CD4-positive, alpha-beta memory T cell (primary cell): ENCODE measurements at regions not wholly inside any gene's neighbourhood (a gene's known extent, or its start where the extent isn't known, plus 50 kb on each side); places are given as distances from the start of the nearest gene placed in this dataset.
"Not testable (repeated sequence)": the region's sequence is repeated elsewhere in the genome, so short reads cannot be mapped to it uniquely, and the experiment has no call there.

Source experiments
- CTCF ChIA-PET: fragments of 350-600 bp; sonication (Branson Sonifier 250); formaldehyde crosslinking; loops from one replicate; lab custom pipeline; 2021; ENCODE audit warnings: inconsistent platforms; ENCODE audit not compliant: partially characterized antibody; lab: Charles Lee
- POLR2A ChIA-PET: fragments of 350-600 bp; sonication (Branson Sonifier 250); formaldehyde crosslinking; loops from one replicate; lab custom pipeline; 2021; ENCODE audit not compliant: partially characterized antibody; lab: Charles Lee
- DNase-seq, 5 donors: peaks; one replicate each; pipeline versions ENCODE4 v3.0.0 to v3.0.0-alpha.2; 2020 to 2022; ENCODE audit warnings: mixed read lengths in 1 of 5
- H3K27ac ChIP-seq: one replicate; pipeline ENCODE4 v1.7.0; 2013; ENCODE audit warnings: low read depth, low read length
- H3K27me3 ChIP-seq: 2 replicates; pipeline ENCODE4 v1.7.0; 2013; ENCODE audit warnings: mild to moderate bottlenecking, low read length, moderate library complexity; ENCODE audit not compliant: insufficient read depth
- H3K36me3 ChIP-seq: 2 replicates; pipeline ENCODE4 v1.7.0; 2013; ENCODE audit warnings: mild to moderate bottlenecking, low read length, moderate library complexity; ENCODE audit not compliant: insufficient read depth
- H3K4me1 ChIP-seq: 2 replicates; pipeline ENCODE4 v1.7.0; 2013; ENCODE audit warnings: mild to moderate bottlenecking, low read length, moderate library complexity; ENCODE audit not compliant: insufficient read depth
- H3K4me3 ChIP-seq, 2 donors: one replicate each; pipeline ENCODE4 v1.7.0; 2013; ENCODE audit warnings: low read length in 2 of 2, mild to moderate bottlenecking in 1 of 2
- H3K9me3 ChIP-seq, 2 donors: one replicate each; pipeline ENCODE4 v1.7.0; 2013; ENCODE audit warnings: low read length in 2 of 2, control low read depth in 1 of 2; ENCODE audit not compliant: control insufficient read depth in 1 of 2
- H3K27ac Mint-ChIP-seq, 7 donors: one replicate each; pipeline ENCODE4 v1.8.0; 2020 to 2021; ENCODE audit warnings: mixed read lengths in 7 of 7, mild to moderate bottlenecking in 6 of 7, inconsistent platforms in 3 of 7, moderate library complexity in 3 of 7
- H3K27me3 Mint-ChIP-seq, 2 donors: one replicate each; pipeline ENCODE4 v1.8.0; 2020 to 2021; ENCODE audit warnings: mixed read lengths in 2 of 2
- H3K36me3 Mint-ChIP-seq, 2 donors: one replicate each; pipeline ENCODE4 v1.8.0; 2020 to 2021; ENCODE audit warnings: mixed read lengths in 2 of 2, inconsistent platforms in 1 of 2, mild to moderate bottlenecking in 1 of 2
- H3K4me1 Mint-ChIP-seq, 4 donors: one replicate each; pipeline ENCODE4 v1.8.0; 2020 to 2021; ENCODE audit warnings: mixed read lengths in 4 of 4, mild to moderate bottlenecking in 1 of 4
- H3K4me3 Mint-ChIP-seq, 8 donors: one replicate each; pipeline ENCODE4 v1.8.0; 2020 to 2021; ENCODE audit warnings: mixed read lengths in 8 of 8, mild to moderate bottlenecking in 7 of 8, moderate library complexity in 6 of 8, inconsistent platforms in 3 of 8
- H3K9me3 Mint-ChIP-seq, 8 donors: one replicate each; pipeline ENCODE4 v1.8.0; 2020 to 2021; ENCODE audit warnings: mixed read lengths in 8 of 8, mild to moderate bottlenecking in 5 of 8, inconsistent platforms in 3 of 8, moderate library complexity in 1 of 8
- intact Hi-C: fragments of 100-400 bp; cut with micrococcal nuclease; formaldehyde crosslinking; loops from one replicate; pipeline ENCODE4 v1.15.1; 2023

GRCh38 chr4:54828361-54828760, 170.6 kb downstream of the KIT start:
- CTCF ChIA-PET, intact Hi-C loops: not testable (repeated sequence)

GRCh38 chr4:54823616-54824015, 165.9 kb downstream of the KIT start:
- POLR2A ChIA-PET = no interaction called here
- Mint-ChIP-seq H3K9me3 (peaks cover 0 to 15% (median 7%) of the 10 kb centered on the region in 8 donors), H3K27me3 (peaks cover 0 to 1% of the 10 kb centered on the region in 2 donors), H3K4me3 (no peak overlapping the region), H3K4me1 (peaks cover 0 to 5% (median 1%) of the 10 kb centered on the region in 4 donors), H3K27ac (no peak overlapping the region), H3K36me3 (no peaks in the 10 kb centered on the region)
- no peaks in the 10 kb centered on the region for H3K36me3 ChIP-seq
- no peaks in the 10 kb centered on the region for H3K27me3 ChIP-seq
- no peaks in the 10 kb centered on the region for H3K4me1 ChIP-seq
- no peak for DNase-seq
- no peaks in the 10 kb centered on the region for H3K9me3 ChIP-seq
- CTCF ChIA-PET = no interaction called here
- no peak overlapping the region for H3K4me3 ChIP-seq
- no peak overlapping the region for H3K27ac ChIP-seq
- intact Hi-C loops = no loop called here

More at GRCh38 chr4:54828361-54828760, 170.6 kb downstream of the KIT start:
- POLR2A ChIA-PET, H3K4me3 Mint-ChIP-seq, H3K4me1 ChIP-seq, H3K27me3 ChIP-seq, H3K27ac Mint-ChIP-seq, H3K36me3 Mint-ChIP-seq, H3K27me3 Mint-ChIP-seq, DNase-seq, H3K36me3 ChIP-seq, H3K4me3 ChIP-seq, H3K27ac ChIP-seq, H3K4me1 Mint-ChIP-seq, H3K9me3 ChIP-seq: not testable (repeated sequence)
- peaks cover 2 to 30% (median 16%) of the 10 kb centered on the region in 8 donors for H3K9me3 Mint-ChIP-seq

- no peak overlapping the region for H3K27ac ChIP-seq
- Mint-ChIP-seq H3K36me3 (no peaks in the 10 kb centered on the region), H3K27me3 (no peaks in the 10 kb centered on the region), H3K27ac (peak overlapping the region in 3 of 7 donors; percentile 66 to 74 (median 70)), H3K4me1 (peaks cover 0 to 5% (median 1%) of the 10 kb centered on the region in 4 donors), H3K9me3 (peaks cover 0 to 5% (median 0%) of the 10 kb centered on the region in 8 donors), H3K4me3 (no peak overlapping the region)
- DNase-seq = no peak
- CTCF ChIA-PET = no interaction called here
- H3K9me3 ChIP-seq = no peaks in the 10 kb centered on the region
- POLR2A ChIA-PET = no interaction called here
- intact Hi-C loops = no loop called here
- no peak overlapping the region for H3K4me3 ChIP-seq
- no peaks in the 10 kb centered on the region for H3K4me1 ChIP-seq
- no peaks in the 10 kb centered on the region for H3K36me3 ChIP-seq
- H3K27me3 ChIP-seq = no peaks in the 10 kb centered on the region
Measured at GRCh38 chr4:54819034-54819433, 161.3 kb downstream of the KIT start.

GRCh38 chr4:54818481-54818880, 160.7 kb downstream of the KIT start:
- Histone ChIP-seq H3K27me3 (no peaks in the 10 kb centered on the region), H3K36me3 (no peaks in the 10 kb centered on the region), H3K27ac (no peak overlapping the region), H3K4me3 (no peak overlapping the region), H3K9me3 (no peaks in the 10 kb centered on the region), H3K4me1 (no peaks in the 10 kb centered on the region)
- intact Hi-C loops = no loop called here
- H3K36me3 Mint-ChIP-seq = no peaks in the 10 kb centered on the region
- peak overlapping the region in 3 of 7 donors; percentile 40 to 74 (median 66) for H3K27ac Mint-ChIP-seq
- no peak for DNase-seq
- no peak overlapping the region for H3K4me3 Mint-ChIP-seq
- CTCF ChIA-PET = no interaction called here
- H3K27me3 Mint-ChIP-seq = no peaks in the 10 kb centered on the region
- H3K4me1 Mint-ChIP-seq = peaks cover 0 to 5% (median 1%) of the 10 kb centered on the region in 4 donors
- H3K9me3 Mint-ChIP-seq = peaks cover 0 to 5% (median 0%) of the 10 kb centered on the region in 8 donors
- POLR2A ChIA-PET = no interaction called here

GRCh38 chr4:54813674-54814073, 155.9 kb downstream of the KIT start:
- ChIA-PET POLR2A (no interaction called here), CTCF (no interaction called here)
- H3K36me3 Mint-ChIP-seq = no peaks in the 10 kb centered on the region
- Histone ChIP-seq H3K27me3 (no peaks in the 10 kb centered on the region), H3K27ac (no peak overlapping the region), H3K36me3 (no peaks in the 10 kb centered on the region), H3K4me1 (no peaks in the 10 kb centered on the region), H3K4me3 (no peak overlapping the region), H3K9me3 (no peaks in the 10 kb centered on the region)
- DNase-seq = peak; percentile 6 to 58 (median 29)
- no peaks in the 10 kb centered on the region for H3K27me3 Mint-ChIP-seq
- intact Hi-C loops = no loop called here
- peaks cover 0 to 12% (median 5%) of the 10 kb centered on the region in 8 donors for H3K9me3 Mint-ChIP-seq
- peak overlapping the region in 1 of 7 donors; percentile 72 for H3K27ac Mint-ChIP-seq
- H3K4me1 Mint-ChIP-seq = no peaks in the 10 kb centered on the region
- H3K4me3 Mint-ChIP-seq = no peak overlapping the region

- H3K4me3 Mint-ChIP-seq = no peak overlapping the region
- Histone ChIP-seq H3K4me1 (no peaks in the 10 kb centered on the region), H3K27me3 (no peaks in the 10 kb centered on the region), H3K27ac (no peak overlapping the region), H3K36me3 (no peaks in the 10 kb centered on the region), H3K9me3 (no peaks in the 10 kb centered on the region), H3K4me3 (no peak overlapping the region)
- intact Hi-C loops = no loop called here
- no peak overlapping the region for H3K27ac Mint-ChIP-seq
- DNase-seq = no peak
- ChIA-PET CTCF (no interaction called here), POLR2A (no interaction called here)
- peaks cover 0 to 21% (median 7%) of the 10 kb centered on the region in 8 donors for H3K9me3 Mint-ChIP-seq
- H3K36me3 Mint-ChIP-seq = no peaks in the 10 kb centered on the region
- H3K27me3 Mint-ChIP-seq = peaks cover 1 to 3% of the 10 kb centered on the region in 2 donors
- H3K4me1 Mint-ChIP-seq = peaks cover 0 to 4% (median 2%) of the 10 kb centered on the region in 4 donors
Measured at GRCh38 chr4:54806351-54806750, 148.6 kb downstream of the KIT start.

- Mint-ChIP-seq H3K27me3 (peaks cover 1 to 3% of the 10 kb centered on the region in 2 donors), H3K9me3 (peaks cover 0 to 12% (median 5%) of the 10 kb centered on the region in 8 donors), H3K36me3 (no peaks in the 10 kb centered on the region), H3K4me3 (no peak overlapping the region), H3K4me1 (peaks cover 0 to 16% (median 9%) of the 10 kb centered on the region in 4 donors), H3K27ac (no peak overlapping the region)
- POLR2A ChIA-PET = no interaction called here
- no peaks in the 10 kb centered on the region for H3K4me1 ChIP-seq
- intact Hi-C loops = no loop called here
- H3K27ac ChIP-seq = no peak overlapping the region
- no peak for DNase-seq
- H3K9me3 ChIP-seq = no peaks in the 10 kb centered on the region
- H3K36me3 ChIP-seq = no peaks in the 10 kb centered on the region
- CTCF ChIA-PET = no interaction called here
- no peaks in the 10 kb centered on the region for H3K27me3 ChIP-seq
- H3K4me3 ChIP-seq = no peak overlapping the region
Measured at GRCh38 chr4:54802336-54802735, 144.6 kb downstream of the KIT start.
